ENCODE measurements at regions not wholly inside any gene's neighbourhood (a gene's known extent, or its start where the extent isn't known, plus 50 kb on each side); places are given as distances from the start of the nearest gene placed in this dataset.
"Not testable (repeated sequence)": the region's sequence is repeated elsewhere in the genome, so short reads cannot be mapped to it uniquely, and the experiment has no call there.

DNA sequence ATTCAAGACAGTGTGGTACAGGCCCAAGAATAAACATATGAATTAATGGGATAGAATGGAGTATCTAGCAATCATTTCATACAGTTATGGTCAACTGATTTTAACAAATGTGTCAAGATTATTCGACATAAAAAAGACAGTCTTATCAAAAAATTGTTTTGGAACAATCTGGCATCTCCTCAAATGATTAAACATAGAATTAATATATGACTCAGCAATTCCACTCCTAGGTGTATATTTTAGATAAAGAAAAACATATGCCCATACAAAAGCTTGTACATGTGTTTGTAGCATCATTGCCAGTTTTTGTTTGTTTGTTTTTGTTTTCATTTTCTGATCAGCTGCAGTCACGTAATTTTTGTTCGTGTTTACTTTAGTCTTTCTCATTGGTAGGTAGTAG, 1188.3 kb downstream of the BRINP3 start:
- no peak for DNase-seq

DNA sequence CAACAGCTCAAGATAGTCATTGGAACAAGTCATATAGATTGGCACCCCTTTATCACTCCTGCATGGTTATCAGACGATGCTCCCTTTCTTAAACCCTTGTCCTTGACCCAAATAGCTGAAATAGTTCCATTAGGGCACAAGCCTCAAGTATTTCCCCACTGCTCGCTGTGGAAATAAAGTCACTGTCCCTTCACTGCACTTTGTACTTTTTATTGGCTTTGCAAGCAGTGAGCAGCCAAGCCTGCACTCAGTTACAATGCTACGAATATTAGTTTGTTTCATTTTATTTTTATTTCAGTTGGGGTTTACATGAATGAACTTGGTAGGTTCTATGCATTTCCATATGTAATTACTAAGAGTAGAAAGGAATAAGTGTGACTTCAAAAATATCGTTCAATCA, 1176.4 kb downstream of the BRINP3 start:
- no peak for DNase-seq

DNA sequence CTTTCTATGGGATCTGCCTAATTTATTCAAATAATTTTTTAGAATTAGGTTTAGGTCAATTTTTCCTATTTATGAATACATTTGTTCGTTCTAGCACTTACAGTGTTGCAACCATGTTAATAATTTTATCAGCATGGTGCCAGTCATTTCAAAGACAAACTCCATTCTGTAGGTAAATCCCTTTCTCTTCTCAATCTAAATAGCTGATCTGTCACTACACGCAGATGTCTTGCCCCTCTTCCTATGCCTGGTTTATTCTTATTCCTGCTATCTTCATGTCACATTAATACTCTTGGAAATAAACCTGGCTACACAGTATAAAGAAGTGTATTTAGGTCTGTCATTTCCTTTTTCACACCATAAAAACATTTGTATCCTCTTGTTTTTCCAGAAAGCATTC, 1172.4 kb downstream of the BRINP3 start:
- no peak for DNase-seq

DNA sequence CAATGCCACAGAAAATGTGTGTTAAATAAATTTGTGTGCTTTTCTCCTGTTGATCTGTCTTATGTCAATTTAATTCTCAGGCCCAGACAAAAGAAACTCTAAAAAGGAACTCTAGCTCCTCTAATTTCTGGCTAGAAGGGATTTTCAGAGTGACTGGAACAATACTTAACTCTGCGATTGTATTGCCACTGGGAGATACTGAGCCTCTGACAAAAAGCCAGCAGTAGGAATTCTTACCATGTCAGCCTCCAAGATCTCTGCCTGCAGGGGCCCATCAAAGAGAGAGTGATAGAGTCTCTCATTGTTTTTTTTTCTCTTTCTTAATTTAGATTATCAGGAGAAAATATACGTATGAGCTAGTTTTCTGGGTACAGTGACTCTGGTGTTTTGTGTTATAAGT, 1165.7 kb downstream of the BRINP3 start:
- no peak for DNase-seq

DNA sequence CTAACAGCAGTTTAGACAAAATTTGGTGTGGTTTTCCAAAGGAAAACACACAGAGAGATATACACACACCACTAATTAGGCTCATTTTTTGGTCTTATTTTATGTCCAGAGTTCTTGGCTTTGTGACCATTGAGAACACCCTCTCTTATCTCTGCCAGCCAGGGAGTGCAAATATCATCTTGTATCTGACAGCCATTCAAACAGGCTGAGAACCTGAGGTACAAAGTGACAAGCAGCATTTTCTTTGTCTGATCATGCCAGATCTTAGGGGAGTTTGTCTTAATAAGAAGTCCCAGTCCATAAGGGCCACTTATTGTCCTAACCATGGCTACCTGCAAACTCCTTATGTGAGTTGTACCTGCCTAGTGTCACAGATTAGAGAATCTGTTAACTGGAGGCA, 1165.2 kb downstream of the BRINP3 start:
- no peak for DNase-seq

DNA sequence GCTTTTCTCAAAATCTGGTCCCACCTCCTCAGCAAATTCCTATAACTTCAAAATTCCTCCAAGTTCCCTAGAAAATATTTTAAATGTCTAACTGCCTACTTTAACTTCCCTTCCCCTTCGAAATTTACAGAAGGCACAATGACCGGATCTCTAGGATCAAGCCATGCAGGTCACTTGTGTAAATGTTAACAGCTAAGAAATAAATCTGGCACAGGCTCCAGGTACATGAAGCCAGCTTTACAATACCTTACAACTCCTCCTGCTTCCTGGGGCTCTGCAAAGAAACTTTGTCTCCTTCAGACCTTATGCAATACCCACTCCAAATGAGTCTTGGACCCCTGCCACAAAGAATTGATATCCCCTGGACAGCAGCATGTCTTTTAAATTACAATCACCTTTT, 1164.2 kb downstream of the BRINP3 start:
- DNase-seq, result no peak

DNA sequence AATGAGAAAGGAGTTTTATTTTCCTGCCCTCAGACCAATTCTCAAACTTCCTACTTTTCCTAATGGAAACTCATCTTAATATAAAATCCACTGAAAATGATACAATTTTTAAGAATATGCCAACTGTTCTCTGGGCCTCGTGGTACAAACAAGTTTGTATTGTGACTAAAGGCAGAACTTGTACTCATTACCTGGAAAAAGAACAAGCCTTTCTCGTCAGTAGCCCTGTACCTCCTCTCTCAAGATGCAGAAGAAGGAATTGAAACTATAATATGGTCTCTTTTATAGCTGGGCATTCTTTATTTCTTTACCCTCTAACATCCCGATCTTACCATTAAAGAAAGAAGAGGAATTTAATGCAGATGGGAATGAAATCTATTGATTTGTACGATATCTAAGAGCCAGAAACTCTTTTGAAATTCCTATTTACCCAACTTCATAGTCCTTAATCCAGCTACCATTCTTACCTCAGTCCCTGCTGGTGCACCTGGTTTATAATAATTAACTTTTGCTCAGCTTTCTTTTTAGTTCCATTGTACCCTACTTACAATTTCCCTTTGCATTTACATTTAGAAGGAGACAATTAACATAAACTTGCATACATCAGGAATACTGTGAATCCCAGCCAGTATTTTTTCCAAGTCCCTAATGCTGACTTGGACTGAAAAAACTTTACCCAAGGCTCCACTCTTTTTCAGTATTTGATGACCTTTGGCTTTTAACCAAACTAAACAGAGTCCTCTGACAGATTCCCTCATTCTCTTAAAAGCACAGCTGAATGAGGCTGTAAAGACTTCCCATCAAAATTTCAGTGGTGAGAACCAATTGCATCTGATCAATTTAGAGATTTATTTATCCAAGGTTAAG, 1162.4 kb downstream of the BRINP3 start:
- no peak for DNase-seq

DNA sequence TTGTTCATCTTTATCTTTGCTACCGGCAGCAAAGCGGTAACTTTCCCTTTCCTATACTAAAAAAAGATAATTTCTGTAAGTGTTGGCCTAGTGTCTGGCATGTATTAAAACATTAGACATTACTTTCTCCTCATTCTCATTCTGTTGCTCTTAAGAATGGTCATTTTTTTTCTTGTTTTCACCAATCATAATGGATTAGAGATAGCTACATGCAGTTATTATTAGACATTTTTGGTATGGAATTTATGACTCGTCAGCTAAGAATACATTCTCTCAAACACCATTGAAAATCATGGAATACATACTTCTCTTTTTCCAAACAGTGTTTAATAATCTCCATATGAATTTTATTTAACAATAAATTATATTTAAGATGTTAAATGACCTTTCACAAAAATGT, 1154.6 kb downstream of the BRINP3 start:
- DNase-seq, result no peak

DNA sequence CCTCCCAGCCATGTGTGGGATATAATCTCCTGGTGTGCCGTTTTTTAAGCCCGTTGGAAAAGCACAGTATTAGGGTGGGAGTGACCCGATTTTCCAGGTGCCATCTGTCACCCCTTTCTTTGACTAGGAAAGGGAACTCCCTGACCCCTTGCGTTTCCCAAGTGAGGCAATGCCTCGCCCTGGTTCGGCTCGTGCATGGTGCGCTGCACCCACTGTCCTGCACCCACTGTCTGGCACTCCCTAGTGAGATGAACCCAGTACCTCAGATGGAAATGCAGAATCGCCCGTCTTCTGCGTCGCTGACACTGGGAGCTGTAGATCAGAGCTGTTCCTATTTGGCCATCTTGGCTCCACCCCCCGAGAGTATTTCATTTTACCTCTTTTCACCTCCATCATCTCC, 1146.6 kb downstream of the BRINP3 start:
- not testable (repeated sequence) for DNase-seq

DNA sequence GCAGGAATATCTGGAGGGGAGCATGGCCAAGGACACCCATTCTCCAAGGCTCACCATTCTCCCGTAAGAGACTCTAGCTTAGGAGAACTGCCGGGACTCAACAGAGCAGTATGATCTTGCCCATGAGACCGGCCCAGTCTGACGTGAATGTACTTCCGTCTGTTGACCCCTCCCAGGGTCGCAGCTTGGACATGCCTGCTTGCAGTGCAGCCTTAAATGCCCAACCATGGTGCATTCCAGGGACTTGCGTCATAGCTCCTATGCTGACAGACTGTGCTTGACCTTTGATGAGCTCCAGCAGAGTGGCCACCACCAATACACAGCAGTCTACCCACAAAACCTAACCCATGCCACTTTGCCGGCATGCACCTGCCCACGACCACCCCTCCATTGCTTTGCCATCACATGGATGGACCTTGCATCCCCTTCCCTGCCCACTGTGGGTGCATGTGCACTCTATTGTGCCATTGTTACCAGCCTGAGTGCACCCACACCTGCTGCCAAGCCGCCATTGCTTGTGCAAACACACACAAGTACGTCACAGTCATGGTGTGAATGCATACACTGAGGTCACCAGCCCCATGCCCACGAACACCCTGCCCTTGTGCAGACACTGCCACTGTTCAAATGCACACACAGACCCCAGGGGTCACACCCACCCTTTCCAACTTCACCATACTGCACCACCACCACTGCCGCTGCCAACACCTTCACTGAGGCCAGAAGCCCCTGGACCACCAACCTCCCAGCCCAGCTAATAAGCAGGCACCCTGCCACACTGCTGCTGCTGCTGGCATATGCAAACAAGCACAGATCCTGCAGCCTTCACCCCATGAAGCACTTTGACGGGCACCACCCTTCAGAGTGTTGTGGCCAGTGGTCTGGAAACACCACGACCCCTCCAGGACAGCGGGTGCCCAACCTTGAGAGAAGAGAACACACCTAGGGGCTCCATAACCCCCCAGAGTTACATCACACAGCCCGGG, 1141.3 kb downstream of the BRINP3 start:
- DNase-seq, result no peak

DNA sequence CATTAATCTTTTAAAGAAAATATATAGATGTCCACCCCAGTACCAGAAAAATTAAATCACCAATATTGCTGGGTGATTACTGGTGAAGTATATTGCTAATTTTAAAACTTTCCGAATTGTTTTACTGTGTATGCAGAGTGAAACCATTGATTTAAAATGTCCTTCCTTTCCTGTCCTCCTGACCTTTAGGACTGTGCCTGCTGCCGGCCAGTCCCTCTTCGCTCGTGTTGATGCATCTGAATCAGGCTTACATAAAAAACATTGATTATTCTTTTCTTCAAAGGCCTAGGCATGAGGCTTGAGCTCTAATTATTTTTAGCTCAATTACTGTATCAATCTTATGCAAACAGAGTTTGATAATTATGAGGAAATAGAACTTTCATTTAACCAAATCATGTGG, 1128.1 kb downstream of the BRINP3 start:
- no peak for DNase-seq

DNA sequence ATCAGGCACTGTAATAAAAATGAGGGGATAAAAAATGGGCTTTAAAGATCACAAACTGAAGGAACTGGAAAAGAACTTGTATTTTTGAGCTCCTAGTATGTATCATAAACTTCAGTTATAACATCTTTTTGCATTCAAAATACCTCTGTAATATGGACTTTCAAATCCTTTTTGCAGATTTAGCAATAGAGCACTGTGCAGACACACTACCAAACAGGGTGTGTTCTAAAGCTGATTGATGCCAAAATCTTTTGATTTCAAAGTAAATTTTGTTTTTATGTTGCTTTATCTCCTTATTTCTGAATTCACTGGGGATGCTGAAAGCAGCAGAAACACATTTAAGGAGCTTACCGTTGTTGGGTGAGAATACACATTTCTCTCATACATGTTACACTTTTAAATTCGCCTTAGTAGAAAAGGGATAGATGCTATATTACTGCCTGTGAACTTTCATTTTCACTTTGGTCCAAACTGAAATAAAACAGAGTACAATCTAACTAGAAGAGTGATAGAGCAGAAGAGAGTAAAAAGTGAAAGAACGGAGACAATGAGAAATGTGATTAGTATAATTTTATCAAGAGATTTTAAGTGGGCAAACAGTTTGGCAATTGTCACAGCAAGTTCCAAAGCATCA, 1126.6 kb downstream of the BRINP3 start:
- no peak for DNase-seq

DNA sequence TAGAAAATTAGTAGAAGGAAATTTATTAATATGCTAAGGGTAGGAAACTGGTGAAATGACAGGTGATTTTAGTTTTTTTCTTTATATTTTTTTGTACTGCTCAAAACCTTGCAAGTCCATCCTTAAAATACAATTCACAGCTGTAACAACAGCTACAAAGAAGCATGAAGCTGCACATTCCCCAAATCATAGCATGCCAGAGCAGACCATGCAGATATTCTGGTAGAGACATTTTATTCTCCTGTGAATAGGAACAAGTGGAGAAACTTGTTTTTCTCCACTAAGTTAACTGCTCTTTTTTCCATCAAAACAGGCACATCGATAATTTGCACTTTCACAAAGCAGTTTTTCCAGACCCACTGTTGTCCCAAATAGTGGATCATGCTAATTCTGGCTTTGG, 1125.7 kb downstream of the BRINP3 start:
- DNase-seq, result no peak

DNA sequence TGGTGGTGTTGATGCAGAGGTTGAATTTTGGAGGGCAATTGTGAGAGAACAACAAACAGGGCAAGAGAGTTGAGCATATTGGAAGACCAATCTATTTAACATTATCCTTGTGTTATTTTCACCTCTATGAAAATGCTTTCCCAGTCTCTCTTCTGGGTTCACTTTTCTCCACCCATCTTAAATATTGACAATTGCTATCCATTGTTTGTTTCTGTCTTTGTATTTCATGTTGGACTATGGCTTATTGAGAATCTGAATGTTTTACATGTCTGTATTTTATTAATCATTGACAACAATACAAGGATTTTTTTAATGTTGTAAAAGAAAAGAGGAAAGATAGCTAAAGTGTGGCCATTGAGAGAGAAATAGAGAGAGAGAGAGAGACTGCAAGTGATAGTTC, 1121.5 kb downstream of the BRINP3 start:
- DNase-seq, result no peak

DNA sequence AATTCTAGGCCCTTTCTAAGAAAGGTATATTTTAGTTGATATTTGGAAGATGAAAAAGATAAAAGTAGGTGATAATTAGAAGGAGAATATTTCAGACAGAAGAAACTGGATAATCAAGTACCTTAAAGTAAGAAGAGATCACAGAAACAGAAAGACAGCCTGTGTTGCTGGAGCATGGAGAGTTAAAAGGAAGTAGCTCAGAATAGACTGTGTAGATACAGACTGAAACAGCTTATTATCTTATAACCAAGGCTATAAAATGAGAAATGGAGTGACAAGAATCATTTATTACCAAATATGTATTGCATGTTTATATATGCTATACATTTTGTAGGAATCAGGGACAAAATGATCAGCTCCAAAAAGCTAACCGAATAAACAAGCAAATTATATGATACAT, 1120.3 kb downstream of the BRINP3 start:
- DNase-seq, result no peak

DNA sequence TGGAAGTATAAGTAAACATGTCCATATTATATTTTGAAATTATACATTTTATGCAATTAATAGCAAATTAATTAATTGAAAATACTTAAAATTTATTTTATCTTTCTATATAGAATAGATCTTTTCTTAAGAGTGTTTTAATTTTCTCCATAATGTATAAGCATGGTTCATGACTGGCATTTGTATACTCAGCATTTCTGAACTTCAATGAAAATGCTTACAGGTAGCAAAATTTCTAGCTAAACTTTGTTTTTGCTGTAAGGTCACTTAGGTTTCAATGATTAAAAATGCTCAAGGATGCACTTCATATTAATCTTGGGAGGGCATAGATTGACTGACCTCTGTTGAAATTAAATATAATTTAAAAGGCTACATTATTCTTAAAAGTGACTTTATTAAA, 1108.1 kb downstream of the BRINP3 start:
- no peak for DNase-seq

DNA sequence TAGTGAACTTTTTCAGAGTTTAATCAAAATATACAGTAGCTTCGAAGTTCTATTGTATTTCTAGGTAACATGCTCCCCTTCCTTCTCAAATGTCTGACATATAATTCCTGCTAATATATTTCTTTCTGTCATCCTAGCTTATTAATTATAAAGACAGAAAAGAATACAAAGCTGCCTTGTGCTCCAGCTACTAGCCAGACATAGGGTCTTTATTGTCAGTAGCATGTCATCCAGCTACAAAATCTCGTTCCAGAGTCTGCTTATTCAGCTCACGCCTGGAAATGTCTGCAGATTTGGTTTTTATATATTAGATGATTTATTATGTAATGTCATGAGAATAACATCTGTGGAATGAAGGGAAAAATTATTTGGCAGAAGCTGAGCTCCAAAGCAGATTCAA, 1102.8 kb downstream of the BRINP3 start:
- no peak for DNase-seq

DNA sequence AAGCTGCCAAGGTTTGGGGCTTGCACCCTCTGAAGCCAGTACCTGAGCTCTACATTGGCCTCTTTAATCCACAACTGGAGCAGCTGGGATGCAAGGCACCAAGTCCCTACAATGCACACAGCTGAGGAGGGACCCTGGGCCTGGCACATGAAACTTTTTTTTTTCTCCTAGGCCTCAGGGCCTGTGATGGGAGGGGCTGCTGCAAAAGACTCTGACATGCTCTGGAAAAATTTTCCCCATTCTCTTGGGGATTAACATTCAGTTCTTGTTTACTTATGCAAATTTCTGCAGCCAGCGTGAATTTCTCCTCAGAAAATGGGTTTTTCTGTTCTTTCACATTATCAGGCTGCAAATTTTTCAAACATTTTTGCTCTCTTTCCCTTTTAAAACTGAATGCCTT, 1072.2 kb downstream of the BRINP3 start:
- DNase-seq, result no peak

DNA sequence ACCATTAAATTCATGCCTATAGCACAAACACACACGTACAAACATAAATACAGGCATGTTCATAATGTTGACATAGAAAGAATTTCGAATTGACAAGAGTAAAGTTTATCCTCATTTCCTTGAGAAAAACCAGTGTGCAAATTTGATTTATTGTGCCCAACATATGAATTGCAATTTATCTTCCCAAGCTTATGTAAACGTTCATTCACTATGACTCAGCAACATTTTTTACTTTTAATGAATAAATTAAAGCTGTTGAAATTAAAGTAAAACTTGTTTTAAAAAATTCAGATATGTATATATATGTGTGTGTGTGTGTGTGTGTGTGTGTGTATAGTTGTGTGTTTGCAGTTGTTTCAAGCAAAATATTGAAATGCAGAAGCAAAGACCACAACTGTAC, 1067.9 kb downstream of the BRINP3 start:
- no peak for DNase-seq

DNA sequence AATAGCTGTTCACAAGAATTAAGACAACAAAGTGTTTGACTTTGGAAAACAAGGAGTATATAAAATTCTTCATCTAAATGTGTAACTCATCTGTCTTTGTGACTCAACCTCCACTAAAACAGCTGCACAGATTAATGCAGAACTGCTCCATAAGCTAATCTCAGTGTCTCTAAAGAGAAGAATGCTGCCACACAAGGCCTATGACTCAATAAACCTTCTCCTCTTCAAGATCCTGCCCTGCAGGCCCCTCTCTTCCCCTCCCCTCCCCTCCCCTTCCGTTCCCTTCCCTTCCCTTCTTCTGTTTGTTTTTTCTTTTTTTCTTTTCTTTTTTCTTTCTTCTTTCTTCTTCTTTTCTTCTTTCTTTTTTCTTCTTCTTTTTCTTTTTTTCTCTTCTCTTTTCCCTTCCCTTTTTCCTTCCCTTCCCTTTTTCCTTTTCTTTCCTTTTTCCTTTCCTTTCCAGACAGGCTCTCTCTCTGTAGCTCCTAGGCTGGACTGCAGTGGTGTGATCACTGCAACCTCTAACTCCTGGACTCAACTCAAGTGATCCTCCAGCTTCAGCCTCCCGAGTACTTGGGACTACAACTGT, 1052.8 kb downstream of the BRINP3 start:
- DNase-seq, result no peak

DNA sequence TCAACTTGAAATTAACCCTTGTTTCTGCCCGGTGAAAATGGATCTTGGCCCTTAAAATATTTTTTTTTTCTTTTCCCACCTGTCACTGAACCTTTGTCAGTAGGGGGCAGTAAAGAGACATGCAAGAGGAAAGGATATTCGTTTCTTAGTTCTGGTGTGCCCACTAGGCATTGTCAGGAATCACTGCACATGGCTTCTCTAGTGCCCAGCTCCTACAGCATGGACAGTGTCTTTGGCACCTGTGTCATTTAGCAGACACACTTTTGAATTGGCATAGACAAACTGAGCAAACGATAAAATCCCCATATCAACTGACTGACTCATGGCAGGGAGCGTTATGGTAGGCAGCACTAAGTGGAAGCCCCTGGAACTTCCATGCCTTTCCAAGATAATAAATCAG, 1048.1 kb downstream of the BRINP3 start:
- DNase-seq, result no peak

DNA sequence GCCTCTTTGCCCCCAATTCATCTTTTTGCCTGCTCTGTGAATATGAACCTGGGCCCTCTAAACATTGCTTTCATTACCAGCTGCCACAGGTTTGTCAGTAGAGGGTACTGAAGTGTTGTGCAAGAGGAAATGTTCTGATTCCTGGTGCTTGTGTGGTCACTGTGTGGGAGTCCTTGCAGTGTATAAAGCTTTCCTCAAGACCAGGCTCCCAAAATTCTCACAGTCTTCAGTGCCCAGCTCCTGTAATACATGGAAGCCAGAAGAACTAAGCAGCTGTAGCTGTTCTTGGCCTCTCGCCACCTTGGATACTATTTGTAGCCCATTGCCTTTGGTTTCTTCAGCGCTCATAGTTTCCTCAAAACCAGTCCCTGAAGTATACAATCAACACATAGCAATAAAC, 1046.2 kb downstream of the BRINP3 start:
- DNase-seq, result no peak

DNA sequence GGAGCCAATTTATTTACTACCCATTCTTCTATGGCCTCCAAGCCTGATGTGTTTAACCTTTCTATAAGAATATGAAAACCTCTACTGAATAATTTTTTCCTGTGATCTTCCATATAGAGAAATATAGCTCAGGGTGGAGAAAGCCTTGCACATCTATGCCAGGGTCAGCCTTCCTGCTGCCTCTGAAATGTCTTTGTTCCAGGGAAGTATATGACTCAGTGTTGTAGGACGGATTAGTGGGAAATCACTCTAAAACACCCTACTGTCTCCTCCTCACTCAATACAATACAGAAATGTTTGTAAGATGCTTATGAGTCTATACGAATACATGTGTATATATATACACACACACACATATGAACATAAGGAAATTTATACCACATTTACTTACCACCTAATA, 1044.9 kb downstream of the BRINP3 start:
- DNase-seq, result no peak
